ENCODE measurements at regions not wholly inside any gene's neighbourhood (a gene's known extent, or its start where the extent isn't known, plus 50 kb on each side); places are given as distances from the start of the nearest gene placed in this dataset.

DNA sequence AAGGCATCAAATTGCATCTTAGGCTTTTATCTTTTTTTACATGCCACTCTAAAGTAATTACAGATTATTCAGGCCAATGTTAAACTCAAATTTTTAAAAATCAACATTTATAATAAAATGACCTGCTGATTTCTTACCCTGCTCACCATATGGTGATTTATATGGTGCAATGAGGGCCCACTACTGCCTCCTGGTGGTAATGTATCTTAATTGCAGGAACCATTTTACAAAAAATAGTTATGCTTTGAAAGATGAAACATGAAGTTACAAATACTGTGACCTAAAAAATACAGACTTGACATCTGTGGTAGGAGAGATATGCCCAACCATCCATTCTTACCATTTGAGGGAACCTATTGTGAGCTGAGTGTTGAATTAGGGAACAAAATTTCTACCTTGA is 292.6 kb upstream of the TAS2R1 start:
- TF ChIP-seq, protein P1, sequence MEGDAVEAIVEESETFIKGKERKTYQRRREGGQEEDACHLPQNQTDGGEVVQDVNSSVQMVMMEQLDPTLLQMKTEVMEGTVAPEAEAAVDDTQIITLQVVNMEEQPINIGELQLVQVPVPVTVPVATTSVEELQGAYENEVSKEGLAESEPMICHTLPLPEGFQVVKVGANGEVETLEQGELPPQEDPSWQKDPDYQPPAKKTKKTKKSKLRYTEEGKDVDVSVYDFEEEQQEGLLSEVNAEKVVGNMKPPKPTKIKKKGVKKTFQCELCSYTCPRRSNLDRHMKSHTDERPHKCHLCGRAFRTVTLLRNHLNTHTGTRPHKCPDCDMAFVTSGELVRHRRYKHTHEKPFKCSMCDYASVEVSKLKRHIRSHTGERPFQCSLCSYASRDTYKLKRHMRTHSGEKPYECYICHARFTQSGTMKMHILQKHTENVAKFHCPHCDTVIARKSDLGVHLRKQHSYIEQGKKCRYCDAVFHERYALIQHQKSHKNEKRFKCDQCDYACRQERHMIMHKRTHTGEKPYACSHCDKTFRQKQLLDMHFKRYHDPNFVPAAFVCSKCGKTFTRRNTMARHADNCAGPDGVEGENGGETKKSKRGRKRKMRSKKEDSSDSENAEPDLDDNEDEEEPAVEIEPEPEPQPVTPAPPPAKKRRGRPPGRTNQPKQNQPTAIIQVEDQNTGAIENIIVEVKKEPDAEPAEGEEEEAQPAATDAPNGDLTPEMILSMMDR (IDR thresholded peaks at IDR 0.05), result no peak
- no peak for TF ChIP-seq POLR2A (IDR thresholded peaks at IDR 0.05)
